Right atrium auricular region (tissue), 2 donors: ENCODE measurements at regions not wholly inside any gene's neighbourhood (a gene's known extent, or its start where the extent isn't known, plus 50 kb on each side); places are given as distances from the start of the nearest gene placed in this dataset.

Experiments
- DNase-seq: peaks from one replicate; pipeline ENCODE4 v3.0.0-alpha.2; 2019; ENCODE audit warnings: low spot score
- H3K27ac ChIP-seq, 2 donors: fragments of 200-600 bp; sonication (generic); 1 replicate in 1 of 2; 2 replicates in 1 of 2; pipeline ENCODE4 v1.5.1; 2016 to 2019
- H3K27me3 ChIP-seq, 2 donors: fragments of 200-600 bp; sonication (generic); one replicate each; pipeline versions ENCODE4 v1.5.1 to v1.6.0; 2017 to 2019
- H3K36me3 ChIP-seq: fragments of 200-600 bp; sonication (generic); one replicate; pipeline ENCODE4 v1.5.1; 2016
- H3K4me1 ChIP-seq, 2 donors: fragments of 200-600 bp; sonication (generic); one replicate each; pipeline versions ENCODE4 v1.5.1 to v1.6.0; 2017 to 2019
- H3K4me3 ChIP-seq, 2 donors: fragments of 200-600 bp; sonication (generic); 1 replicate in 1 of 2; 2 replicates in 1 of 2; pipeline ENCODE4 v1.5.1; 2017 to 2019; ENCODE audit warnings: mild to moderate bottlenecking in 1 of 2, moderate library complexity in 1 of 2
- H3K9me3 ChIP-seq, 2 donors: fragments of 200-600 bp; sonication (generic); one replicate each; pipeline ENCODE4 v1.5.1; 2019
- TF ChIP-seq, protein P1 (sequence below), 2 donors: fragments of 200-600 bp; sonication (generic); IDR thresholded peaks; one replicate each; pipeline ENCODE4 v1.5.1; 2019; ENCODE audit warnings: antibody characterized with exemption in 2 of 2

DNA sequence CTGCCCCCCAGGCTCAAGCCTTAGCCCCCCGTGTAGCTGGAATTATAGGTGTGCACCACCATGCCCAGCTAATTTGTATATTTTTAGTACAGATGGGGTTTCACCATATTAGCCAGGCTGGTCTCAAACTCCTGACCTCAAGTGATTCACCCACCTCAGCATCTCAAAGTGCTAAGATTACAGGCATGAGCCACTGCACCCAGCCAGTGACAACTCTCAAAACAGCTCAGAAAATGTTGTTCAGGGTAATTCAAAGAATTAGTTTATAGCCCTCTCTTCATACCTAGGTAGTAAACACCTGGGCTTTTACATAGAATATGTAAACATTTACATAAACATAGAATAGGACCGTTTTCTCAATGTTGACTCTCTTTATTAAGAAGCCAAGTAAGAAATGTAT is 168.7 kb downstream of the ENC1 start:
- Histone ChIP-seq H3K36me3 (no peaks in the 10 kb centered on the region), H3K9me3 (no peaks in the 10 kb centered on the region), H3K27ac (no peak overlapping the region), H3K4me1 (no peaks in the 10 kb centered on the region), H3K4me3 (no peak overlapping the region), H3K27me3 (no peaks in the 10 kb centered on the region)
- no peak for DNase-seq
- TF ChIP-seq, protein P1, sequence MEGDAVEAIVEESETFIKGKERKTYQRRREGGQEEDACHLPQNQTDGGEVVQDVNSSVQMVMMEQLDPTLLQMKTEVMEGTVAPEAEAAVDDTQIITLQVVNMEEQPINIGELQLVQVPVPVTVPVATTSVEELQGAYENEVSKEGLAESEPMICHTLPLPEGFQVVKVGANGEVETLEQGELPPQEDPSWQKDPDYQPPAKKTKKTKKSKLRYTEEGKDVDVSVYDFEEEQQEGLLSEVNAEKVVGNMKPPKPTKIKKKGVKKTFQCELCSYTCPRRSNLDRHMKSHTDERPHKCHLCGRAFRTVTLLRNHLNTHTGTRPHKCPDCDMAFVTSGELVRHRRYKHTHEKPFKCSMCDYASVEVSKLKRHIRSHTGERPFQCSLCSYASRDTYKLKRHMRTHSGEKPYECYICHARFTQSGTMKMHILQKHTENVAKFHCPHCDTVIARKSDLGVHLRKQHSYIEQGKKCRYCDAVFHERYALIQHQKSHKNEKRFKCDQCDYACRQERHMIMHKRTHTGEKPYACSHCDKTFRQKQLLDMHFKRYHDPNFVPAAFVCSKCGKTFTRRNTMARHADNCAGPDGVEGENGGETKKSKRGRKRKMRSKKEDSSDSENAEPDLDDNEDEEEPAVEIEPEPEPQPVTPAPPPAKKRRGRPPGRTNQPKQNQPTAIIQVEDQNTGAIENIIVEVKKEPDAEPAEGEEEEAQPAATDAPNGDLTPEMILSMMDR (IDR thresholded peaks at IDR 0.05) = no peak

DNA sequence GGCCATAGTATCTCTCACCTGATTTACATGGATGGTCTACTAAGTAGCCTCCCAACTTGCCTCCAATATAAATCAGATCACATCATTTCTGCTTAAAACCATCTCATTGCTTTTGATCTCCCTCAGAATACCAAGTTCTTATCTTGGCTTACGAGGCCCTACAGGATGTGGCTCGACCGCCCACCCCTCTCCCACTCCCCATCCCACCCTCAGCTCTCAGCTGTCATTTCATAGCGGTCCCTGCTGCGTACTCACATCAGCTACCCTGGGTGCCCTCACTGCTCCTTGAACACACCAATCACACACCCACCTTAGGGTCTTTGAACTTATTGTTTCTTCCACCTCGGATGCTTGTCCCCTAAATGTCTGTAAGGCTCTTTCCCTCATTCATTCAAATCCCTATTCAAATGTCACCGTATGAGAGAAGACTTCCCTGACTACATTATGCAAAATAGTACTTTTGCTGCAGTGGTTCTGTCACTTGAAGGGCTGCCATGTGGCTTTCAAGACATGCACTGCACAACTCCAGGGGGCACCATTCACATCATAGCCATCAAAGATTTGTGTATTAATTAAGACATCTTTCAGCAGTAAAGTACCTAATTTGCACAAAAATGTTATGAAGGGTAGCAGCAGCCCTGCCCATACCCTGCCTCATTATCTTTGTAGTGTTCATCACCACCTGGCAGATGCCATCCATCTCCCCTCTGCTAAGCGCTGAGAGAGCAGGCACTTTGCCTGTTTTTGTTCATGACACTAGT is 171.1 kb downstream of the ENC1 start:
- no peaks in the 10 kb centered on the region for H3K27me3 ChIP-seq
- TF ChIP-seq, protein P1 (IDR thresholded peaks at IDR 0.05) = no peak
- H3K4me1 ChIP-seq = no peaks in the 10 kb centered on the region
- H3K9me3 ChIP-seq = no peaks in the 10 kb centered on the region
- no peak overlapping the region for H3K27ac ChIP-seq
- no peak overlapping the region for H3K4me3 ChIP-seq
- H3K36me3 ChIP-seq = no peaks in the 10 kb centered on the region
- no peak for DNase-seq

DNA sequence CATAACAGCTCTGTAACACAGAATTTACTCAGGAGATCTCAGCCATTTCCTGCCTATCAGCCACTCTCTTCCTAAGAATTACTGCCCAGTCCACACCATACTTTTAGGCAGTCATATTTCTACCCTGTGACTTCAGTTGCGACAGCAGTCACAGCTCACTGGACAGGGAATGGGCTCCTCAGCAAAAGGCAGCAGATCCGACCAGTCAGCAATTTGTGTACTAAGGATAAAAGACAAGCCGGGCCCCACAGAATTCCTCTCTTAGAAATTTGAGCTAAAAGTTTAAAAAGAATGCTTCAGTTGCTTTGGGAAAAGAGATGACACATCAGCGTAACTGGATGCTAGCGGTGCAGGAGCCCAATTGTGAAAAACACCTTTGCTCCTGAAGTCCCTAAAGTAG is 172.1 kb downstream of the ENC1 start:
- H3K9me3 ChIP-seq = no peaks in the 10 kb centered on the region
- TF ChIP-seq, protein P1 (IDR thresholded peaks at IDR 0.05) = no peak
- no peaks in the 10 kb centered on the region for H3K27me3 ChIP-seq
- no peaks in the 10 kb centered on the region for H3K4me1 ChIP-seq
- H3K36me3 ChIP-seq = no peaks in the 10 kb centered on the region
- DNase-seq = no peak
- H3K4me3 ChIP-seq = no peak overlapping the region
- no peak overlapping the region for H3K27ac ChIP-seq

DNA sequence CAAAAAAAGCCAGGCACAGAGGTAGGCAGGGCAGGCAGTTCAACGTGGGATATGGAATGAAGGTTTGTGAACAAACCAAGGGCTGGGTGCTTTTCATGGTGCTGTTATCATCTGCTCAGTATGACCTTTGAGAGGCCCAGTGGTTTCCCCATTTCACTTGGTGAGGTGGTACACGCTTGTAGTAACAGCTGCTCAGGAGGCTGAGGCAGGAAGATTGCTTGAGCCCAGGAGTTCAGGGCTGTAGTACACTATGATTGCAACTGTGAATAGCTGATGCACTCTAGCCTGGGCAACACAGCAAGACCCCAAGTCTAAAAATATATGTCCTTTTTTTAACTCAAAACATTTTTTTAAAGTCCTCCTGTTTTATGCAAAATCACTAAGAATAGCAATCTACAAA is 174.8 kb downstream of the ENC1 start:
- no peak for DNase-seq
- Histone ChIP-seq H3K27ac (no peak overlapping the region), H3K4me3 (no peak overlapping the region), H3K9me3 (no peaks in the 10 kb centered on the region), H3K4me1 (no peaks in the 10 kb centered on the region), H3K27me3 (no peaks in the 10 kb centered on the region), H3K36me3 (no peaks in the 10 kb centered on the region)
- TF ChIP-seq, protein P1 (IDR thresholded peaks at IDR 0.05) = no peak

DNA sequence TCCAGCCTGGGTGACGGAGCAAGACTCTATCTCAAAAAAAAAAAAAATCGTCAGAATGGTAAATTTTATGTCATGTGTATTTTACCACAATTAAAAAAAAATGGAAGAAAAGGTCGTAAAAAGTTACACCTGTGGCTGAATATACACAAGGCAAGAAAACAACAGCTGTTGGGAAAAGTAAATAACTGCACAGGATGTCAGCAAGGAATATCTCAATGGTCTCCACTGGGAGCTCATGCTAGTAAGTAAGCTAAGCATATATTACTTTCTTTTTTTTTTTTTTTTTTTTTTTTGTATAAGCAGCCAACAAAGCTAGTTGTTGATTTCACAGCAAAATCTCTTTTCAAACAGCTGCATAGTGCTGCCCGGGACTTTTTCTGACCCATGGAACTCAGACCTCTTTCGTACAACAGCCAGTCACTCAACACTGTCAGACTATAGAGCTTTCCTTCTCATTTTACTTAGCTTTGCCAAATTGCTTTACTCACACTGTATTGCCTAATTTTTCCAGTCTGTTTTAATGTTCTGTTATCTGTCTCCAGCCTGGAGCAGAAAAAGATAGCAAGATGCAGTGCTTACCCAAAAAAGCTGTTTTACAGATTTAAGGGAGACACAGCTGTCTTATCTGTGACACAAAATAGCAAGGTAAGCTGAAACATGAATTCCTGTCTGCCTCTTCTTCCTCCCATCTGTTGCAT is 175.9 kb downstream of the ENC1 start:
- H3K36me3 ChIP-seq = no peaks in the 10 kb centered on the region
- no peaks in the 10 kb centered on the region for H3K27me3 ChIP-seq
- no peaks in the 10 kb centered on the region for H3K4me1 ChIP-seq
- H3K4me3 ChIP-seq = no peak overlapping the region
- TF ChIP-seq, protein P1 (IDR thresholded peaks at IDR 0.05) = no peak
- DNase-seq = no peak
- H3K9me3 ChIP-seq = no peaks in the 10 kb centered on the region
- no peak overlapping the region for H3K27ac ChIP-seq
